ENCODE measurements at regions not wholly inside any gene's neighbourhood (a gene's known extent, or its start where the extent isn't known, plus 50 kb on each side); places are given as distances from the start of the nearest gene placed in this dataset.

- intact Hi-C loops (cut with micrococcal nuclease), result loop anchor here (5.0 kb wide), 1 partner anchor 312 kb away; no protein-coding TSS in a partner anchor
- no peak overlapping the region for H3K27ac Mint-ChIP-seq
- POLR2A ChIA-PET, result no interaction called here
- CTCF ChIA-PET, result interaction anchor here (1.0 to 3.1 kb wide), 4 partner anchors 212 to 968 kb away, joined by 3 to 10 read pairs (median 4); no protein-coding TSS in a partner anchor
- DNase-seq (no peak), ATAC-seq (ENCODE audit: low read depth) (no peak)
- H3K4me3 Mint-ChIP-seq, result no peak overlapping the region
- no peaks in the 10 kb centered on the region for H3K9me3 Mint-ChIP-seq
- no peaks in the 10 kb centered on the region for H3K36me3 Mint-ChIP-seq (ENCODE audit: low read depth)
- H3K27me3 Mint-ChIP-seq, result peaks cover 20% of the 10 kb centered on the region
- no peak for TF ChIP-seq CTCF (IDR thresholded peaks at IDR 0.05)
- peaks cover 7% of the 10 kb centered on the region for H3K4me1 Mint-ChIP-seq
These were observed 169.8 kb upstream of the NCK2 start for GRCh38 chr2:105574796-105575344.

DNA sequence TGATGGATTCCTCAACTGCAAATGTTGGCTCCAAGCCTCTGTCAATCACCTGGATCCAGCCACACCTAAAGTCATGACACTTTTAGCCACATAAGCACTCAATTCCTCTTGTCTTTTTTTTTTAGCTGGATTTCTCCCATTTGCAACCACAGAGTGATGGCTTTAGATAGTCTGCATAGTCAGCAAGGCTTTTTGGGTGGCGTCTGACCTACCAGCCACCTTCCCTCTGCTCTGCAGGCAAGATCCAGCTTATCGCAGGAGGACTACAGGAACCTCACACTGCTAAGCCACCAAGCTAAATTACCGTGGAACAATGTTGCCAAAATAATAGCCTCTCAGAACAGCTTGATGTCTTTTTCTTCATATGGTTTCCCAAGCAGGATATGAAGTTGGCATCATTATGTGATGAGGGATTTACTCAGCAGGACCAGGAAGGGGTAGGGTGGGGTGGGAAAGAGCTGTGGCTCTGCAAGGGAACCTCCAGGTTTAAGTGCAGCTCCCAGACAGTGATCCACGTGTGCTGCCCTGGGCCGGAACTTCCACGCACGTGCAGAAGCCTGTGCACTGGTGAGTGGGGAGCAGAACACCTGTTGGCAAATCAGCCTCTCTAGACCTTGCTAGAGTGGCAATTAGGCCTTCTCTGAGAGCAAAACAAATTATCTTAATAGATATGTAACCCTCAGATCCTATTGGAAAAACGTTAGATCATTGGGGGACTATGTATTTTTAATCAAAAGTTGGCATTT lies 170.6 kb upstream of the NCK2 start:
- DNase-seq (no peak), ATAC-seq (ENCODE audit: low read depth) (no peak)
- Mint-ChIP-seq H3K36me3 (ENCODE audit: low read depth) (no peaks in the 10 kb centered on the region), H3K4me1 (peaks cover 7% of the 10 kb centered on the region), H3K27ac (no peak overlapping the region), H3K4me3 (no peak overlapping the region), H3K9me3 (no peaks in the 10 kb centered on the region), H3K27me3 (peaks cover 21% of the 10 kb centered on the region)
- intact Hi-C loops (cut with micrococcal nuclease), result no loop called here
- CTCF ChIA-PET, result interaction anchor here (1.4 to 3.1 kb wide), 2 partner anchors 510 to 969 kb away, joined by 3 to 10 read pairs; no protein-coding TSS in a partner anchor
- POLR2A ChIA-PET, result no interaction called here
- no peak for TF ChIP-seq CTCF (IDR thresholded peaks at IDR 0.05)

- ChIA-PET POLR2A (no interaction called here), CTCF (interaction anchor here (0.6 to 1.4 kb wide), 2 partner anchors 529 to 970 kb away, joined by 3 read pairs; no protein-coding TSS in a partner anchor)
- ATAC-seq (ENCODE audit: low read depth) (no peak), DNase-seq (no peak)
- Mint-ChIP-seq H3K4me1 (peaks cover 7% of the 10 kb centered on the region), H3K36me3 (ENCODE audit: low read depth) (no peaks in the 10 kb centered on the region), H3K9me3 (no peaks in the 10 kb centered on the region), H3K27me3 (peaks cover 21% of the 10 kb centered on the region), H3K4me3 (no peak overlapping the region), H3K27ac (no peak overlapping the region)
- intact Hi-C loops (cut with micrococcal nuclease), result no loop called here
- TF ChIP-seq CTCF (IDR thresholded peaks at IDR 0.05), result no peak
These were observed 171.2 kb upstream of the NCK2 start for GRCh38 chr2:105573490-105573889.

DNA sequence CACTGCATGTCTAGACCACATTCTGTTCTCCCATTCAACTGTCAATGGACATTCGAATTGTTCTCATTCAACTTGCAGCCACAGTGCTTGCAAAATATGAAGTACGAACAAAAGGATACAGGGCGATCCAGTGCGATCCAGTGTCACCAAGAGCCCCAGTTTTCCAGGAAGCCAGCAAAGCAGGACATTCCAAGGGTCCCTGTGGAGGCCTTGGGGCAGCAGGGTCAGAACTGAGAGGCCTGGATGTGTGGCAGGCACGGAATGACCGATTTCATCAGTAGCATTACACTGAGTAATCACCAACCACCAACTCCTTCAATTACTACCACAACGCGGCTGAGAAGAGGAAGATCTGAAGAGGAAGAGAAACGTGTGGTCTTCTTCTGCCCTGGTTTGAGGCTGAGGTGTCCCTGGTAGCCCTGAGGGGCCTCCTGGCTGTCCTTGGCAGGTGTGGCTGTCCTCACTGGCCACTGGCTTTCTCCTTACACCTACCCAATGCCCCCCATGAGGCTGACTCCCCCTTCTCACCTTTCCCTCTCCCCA lies 172.7 kb upstream of the FHL2 start:
- no peak for TF ChIP-seq CTCF (IDR thresholded peaks at IDR 0.05)
- H3K4me1 Mint-ChIP-seq, result peaks cover 4% of the 10 kb centered on the region
- ChIA-PET POLR2A (no interaction called here), CTCF (no interaction called here)
- H3K4me3 Mint-ChIP-seq, result no peak overlapping the region
- H3K36me3 Mint-ChIP-seq (ENCODE audit: low read depth), result no peaks in the 10 kb centered on the region
- no peaks in the 10 kb centered on the region for H3K9me3 Mint-ChIP-seq
- intact Hi-C loops (cut with micrococcal nuclease), result no loop called here
- ATAC-seq (ENCODE audit: low read depth) (no peak), DNase-seq (no peak)
- no peak overlapping the region for H3K27ac Mint-ChIP-seq
- peaks cover 21% of the 10 kb centered on the region for H3K27me3 Mint-ChIP-seq

DNA sequence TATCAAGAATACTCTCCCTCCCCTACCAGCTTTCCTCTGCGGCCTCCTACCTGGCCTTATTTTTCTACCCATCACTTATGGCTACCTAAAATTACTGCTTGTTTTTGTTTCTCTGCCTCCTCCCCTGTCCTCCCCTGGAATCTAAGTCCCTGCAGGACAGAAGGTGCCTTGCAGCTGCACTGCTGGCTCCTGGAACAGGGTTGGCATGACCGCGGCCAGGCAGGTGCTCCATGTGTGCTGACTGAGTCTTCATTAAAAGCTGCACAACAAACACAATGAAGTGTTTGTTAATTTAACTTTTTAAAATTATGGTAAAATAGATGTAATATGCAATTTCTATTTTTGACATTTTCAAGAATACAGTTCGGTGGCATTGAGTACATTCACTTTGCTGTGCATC lies 171.9 kb upstream of the FHL2 start:
- Mint-ChIP-seq H3K36me3 (ENCODE audit: low read depth) (no peaks in the 10 kb centered on the region), H3K27me3 (peaks cover 18% of the 10 kb centered on the region), H3K27ac (no peak overlapping the region), H3K4me1 (no peaks in the 10 kb centered on the region), H3K4me3 (no peak overlapping the region), H3K9me3 (no peaks in the 10 kb centered on the region)
- DNase-seq (no peak), ATAC-seq (ENCODE audit: low read depth) (no peak)
- no peak for TF ChIP-seq CTCF (IDR thresholded peaks at IDR 0.05)
- POLR2A ChIA-PET, result no interaction called here
- intact Hi-C loops (cut with micrococcal nuclease), result no loop called here
- CTCF ChIA-PET, result no interaction called here

Measured in activated B cell treated with CpG ODN at 0.5 μM for 24 hours (primary cell).